HG02678 (cell line): ENCODE measurements at regions not wholly inside any gene's neighbourhood (a gene's known extent, or its start where the extent isn't known, plus 50 kb on each side); places are given as distances from the start of the nearest gene placed in this dataset.

Experiments
- ATAC-seq: cut with Tn5 transposase; IDR thresholded peaks from one replicate; pipeline ENCODE4 v1.9.1; 2021; ENCODE audit warnings: mild to moderate bottlenecking, moderate library complexity; ENCODE audit not compliant: unreplicated experiment

DNA sequence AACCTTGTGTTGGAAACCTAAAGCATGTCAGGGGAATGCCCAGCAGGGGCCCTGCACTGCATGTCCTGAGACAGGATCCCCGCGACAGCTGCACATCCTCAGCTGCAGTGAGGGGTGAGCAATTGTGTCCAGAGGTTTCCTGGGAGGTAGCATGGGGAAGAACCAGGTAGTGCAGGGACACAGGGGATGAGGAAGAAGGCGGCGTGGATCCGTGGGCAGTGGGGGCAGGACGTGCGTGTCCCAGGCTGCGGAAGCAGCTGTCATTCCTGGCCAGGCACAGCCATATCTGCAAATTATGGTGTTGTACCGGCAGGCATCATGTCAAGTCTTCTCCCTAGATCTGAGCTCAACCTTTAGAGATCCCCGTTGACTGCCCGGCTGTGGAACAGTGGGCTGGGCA is 238.2 kb upstream of the MYT1L start:
- no peak for ATAC-seq

DNA sequence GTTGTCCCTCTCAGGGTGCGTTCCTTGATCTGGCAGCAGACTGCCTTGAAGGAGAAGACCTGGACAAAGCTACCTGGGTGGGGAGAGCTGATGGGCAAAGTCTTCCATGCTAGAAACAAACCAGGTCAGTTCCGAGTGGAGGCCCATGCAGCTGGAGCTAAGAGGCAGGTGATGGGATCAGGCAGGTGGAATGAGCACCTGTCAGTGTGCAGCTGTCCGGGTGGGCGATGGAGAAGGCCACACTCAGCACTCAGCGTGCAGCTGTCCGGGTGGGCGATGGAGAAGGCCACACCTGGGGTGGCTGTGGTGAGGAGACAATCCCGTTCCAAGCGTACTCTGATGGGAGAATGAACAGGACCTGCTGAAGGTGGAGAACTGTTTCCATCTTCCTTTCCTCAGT is 237.3 kb upstream of the MYT1L start:
- no peak for ATAC-seq

DNA sequence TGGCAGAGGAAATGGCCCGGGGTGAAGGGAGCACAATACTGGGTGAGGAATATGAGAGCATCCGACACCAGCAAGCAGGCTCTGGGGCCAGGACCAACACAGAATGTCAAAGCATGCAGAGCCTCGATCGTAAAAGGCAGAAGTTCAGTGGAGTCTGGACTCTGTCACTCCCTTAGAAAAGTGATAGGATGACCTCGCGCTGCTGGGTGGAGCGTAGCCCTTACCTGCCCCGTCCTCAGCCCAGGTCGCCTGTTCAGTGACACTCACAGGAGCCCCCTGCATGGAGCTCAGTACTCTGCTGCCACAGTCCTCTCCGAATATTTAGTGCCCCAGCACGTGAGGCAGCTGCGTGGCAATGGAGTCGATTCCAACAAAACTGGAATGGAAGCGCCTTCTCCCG is 236.7 kb upstream of the MYT1L start:
- ATAC-seq, result no peak

- ATAC-seq, result no peak
Observed at GRCh38 chr2:2566396-2567323, 235.6 kb upstream of the MYT1L start.

DNA sequence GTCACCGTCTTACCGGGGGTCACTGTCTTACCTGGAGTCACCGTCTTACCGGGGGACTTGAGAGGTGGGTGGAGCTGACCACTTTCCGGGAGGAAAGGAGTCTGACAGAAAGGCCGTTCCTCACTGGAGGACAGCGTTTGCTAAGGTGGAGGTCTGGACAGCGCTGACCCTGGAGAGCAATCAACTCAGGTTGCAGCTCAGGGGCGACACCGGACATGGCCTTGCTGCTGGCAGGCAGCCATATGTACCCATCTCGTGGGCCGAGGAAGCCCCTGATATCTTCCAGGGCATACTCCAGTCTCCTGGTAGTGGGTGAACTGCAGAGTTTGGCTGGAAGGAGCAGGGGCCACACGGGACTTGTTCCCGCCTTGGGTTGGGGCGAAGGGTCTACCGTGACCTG is 234.6 kb upstream of the MYT1L start:
- ATAC-seq, result no peak

- no peak for ATAC-seq
Observed at GRCh38 chr2:2564300-2565078, 233.4 kb upstream of the MYT1L start.

- no peak for ATAC-seq
Observed at GRCh38 chr2:2563309-2563860, 232.3 kb upstream of the MYT1L start.

GRCh38 chr2:2562867-2563266 is 231.8 kb upstream of the MYT1L start:
- no peak for ATAC-seq

GRCh38 chr2:2561346-2562095 is 230.4 kb upstream of the MYT1L start:
- ATAC-seq, result no peak

- no peak for ATAC-seq
Observed at GRCh38 chr2:2560374-2561015, 229.4 kb upstream of the MYT1L start.

DNA sequence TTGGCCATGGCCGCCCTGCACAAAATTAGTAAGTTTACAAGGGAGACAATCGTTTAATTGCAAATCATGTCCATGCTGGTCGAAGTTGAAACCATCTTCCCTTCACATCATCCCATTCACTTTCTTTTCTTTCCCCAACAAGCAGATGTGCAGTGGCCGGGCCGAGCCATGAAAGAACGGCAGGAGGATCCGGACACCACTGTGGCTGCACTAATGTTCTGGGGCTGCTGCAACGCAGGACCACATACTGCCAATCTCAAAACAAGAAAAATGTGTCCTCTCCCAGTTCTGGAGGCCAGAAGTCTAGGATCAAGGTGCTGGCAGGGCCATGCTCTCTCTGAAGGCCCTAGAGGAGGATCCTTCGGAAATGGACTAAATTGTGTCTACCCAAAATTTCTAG is 227.4 kb upstream of the MYT1L start:
- ATAC-seq, result no peak

DNA sequence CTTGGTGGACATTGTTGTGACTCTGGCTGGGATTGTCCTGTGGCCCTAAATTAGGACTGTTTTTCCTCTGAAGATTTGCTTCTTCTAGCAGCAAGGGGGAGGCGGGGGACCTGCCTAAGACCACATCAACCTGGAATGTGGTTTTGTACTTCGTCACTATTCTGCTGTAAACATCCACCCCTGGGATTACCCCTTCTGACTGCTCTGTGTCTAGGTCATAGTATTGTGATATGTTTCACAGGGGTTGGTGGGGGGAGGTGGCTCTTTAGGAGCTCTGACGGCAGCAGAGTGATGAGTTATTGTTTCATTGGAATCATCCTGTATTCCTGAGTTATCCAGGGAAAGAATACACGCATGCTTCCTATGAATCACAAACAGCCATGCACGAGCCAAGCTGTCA is 226.4 kb upstream of the MYT1L start:
- ATAC-seq, result no peak

GRCh38 chr2:2550856-2551255 is 219.8 kb upstream of the MYT1L start:
- ATAC-seq, result no peak

GRCh38 chr2:2547911-2548310 is 216.8 kb upstream of the MYT1L start:
- ATAC-seq, result no peak

GRCh38 chr2:2547451-2547850 is 216.4 kb upstream of the MYT1L start:
- no peak for ATAC-seq

- ATAC-seq, result no peak
Observed at GRCh38 chr2:2546046-2546445, 215.0 kb upstream of the MYT1L start.

GRCh38 chr2:2542966-2543611 is 212.0 kb upstream of the MYT1L start:
- ATAC-seq, result no peak

GRCh38 chr2:2542316-2542715 is 211.2 kb upstream of the MYT1L start:
- no peak for ATAC-seq

GRCh38 chr2:2540406-2540805 is 209.3 kb upstream of the MYT1L start:
- ATAC-seq, result no peak

GRCh38 chr2:2536416-2537056 is 205.5 kb upstream of the MYT1L start:
- ATAC-seq, result no peak
